ENCODE measurements at regions not wholly inside any gene's neighbourhood (a gene's known extent, or its start where the extent isn't known, plus 50 kb on each side); places are given as distances from the start of the nearest gene placed in this dataset.

DNA sequence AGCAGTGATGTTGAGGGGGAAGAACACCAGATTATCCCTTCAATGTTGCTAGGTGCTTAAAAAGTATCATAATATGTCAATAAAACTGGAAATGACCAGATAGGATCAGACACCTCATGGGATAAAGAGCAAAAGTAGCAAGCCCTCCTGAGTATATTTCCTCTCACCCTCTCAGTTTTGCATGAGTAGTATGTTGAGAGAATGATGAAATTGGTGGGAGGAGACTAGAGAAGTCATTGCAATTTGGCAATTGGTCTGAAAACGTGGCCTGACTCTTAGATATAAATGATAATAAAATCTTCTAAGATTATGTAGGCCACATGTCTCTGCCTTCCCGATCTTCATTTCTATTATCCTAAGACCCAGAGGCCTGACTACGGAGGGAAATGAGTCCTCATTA lies 151.2 kb upstream of the ARRDC3 start (continued):
- TF ChIP-seq, protein P1, sequence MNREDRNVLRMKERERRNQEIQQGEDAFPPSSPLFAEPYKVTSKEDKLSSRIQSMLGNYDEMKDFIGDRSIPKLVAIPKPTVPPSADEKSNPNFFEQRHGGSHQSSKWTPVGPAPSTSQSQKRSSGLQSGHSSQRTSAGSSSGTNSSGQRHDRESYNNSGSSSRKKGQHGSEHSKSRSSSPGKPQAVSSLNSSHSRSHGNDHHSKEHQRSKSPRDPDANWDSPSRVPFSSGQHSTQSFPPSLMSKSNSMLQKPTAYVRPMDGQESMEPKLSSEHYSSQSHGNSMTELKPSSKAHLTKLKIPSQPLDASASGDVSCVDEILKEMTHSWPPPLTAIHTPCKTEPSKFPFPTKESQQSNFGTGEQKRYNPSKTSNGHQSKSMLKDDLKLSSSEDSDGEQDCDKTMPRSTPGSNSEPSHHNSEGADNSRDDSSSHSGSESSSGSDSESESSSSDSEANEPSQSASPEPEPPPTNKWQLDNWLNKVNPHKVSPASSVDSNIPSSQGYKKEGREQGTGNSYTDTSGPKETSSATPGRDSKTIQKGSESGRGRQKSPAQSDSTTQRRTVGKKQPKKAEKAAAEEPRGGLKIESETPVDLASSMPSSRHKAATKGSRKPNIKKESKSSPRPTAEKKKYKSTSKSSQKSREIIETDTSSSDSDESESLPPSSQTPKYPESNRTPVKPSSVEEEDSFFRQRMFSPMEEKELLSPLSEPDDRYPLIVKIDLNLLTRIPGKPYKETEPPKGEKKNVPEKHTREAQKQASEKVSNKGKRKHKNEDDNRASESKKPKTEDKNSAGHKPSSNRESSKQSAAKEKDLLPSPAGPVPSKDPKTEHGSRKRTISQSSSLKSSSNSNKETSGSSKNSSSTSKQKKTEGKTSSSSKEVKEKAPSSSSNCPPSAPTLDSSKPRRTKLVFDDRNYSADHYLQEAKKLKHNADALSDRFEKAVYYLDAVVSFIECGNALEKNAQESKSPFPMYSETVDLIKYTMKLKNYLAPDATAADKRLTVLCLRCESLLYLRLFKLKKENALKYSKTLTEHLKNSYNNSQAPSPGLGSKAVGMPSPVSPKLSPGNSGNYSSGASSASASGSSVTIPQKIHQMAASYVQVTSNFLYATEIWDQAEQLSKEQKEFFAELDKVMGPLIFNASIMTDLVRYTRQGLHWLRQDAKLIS (CRISPR knock-in tag; IDR thresholded peaks at IDR 0.05; ENCODE audit: borderline replicate concordance), result no peak

- H3K4me1 Mint-ChIP-seq, result peaks cover 10% of the 10 kb centered on the region
- ATAC-seq, result no peak
- H3K36me3 Mint-ChIP-seq, result no peaks in the 10 kb centered on the region; the same call in 1 of the 2 replicates
- peaks cover 12% of the 10 kb centered on the region for H3K9me3 Mint-ChIP-seq
- no peak overlapping the region for H3K4me3 Mint-ChIP-seq
- ChIA-PET POLR2A (no interaction called here), CTCF (no interaction called here)
- TF ChIP-seq ZSCAN18 (CRISPR knock-in tag; IDR thresholded peaks at IDR 0.05) (no peak), GABPB1 (CRISPR knock-in tag; IDR thresholded peaks at IDR 0.05) (no peak), KAT7 (CRISPR knock-in tag; IDR thresholded peaks at IDR 0.05; ENCODE audit: borderline replicate concordance) (no peak), ZNF138 (CRISPR knock-in tag; conservative IDR thresholded peaks at IDR 0.05) (no peak), ATF6 (CRISPR knock-in tag; IDR thresholded peaks at IDR 0.05) (no peak), ZNF281 (CRISPR knock-in tag; IDR thresholded peaks at IDR 0.05) (no peak), SMAD4 (CRISPR knock-in tag; IDR thresholded peaks at IDR 0.05) (no peak), E2F5 (CRISPR knock-in tag; IDR thresholded peaks at IDR 0.05) (no peak), JUN (CRISPR knock-in tag; IDR thresholded peaks at IDR 0.05) (no peak), CBFB (CRISPR knock-in tag; IDR thresholded peaks at IDR 0.05; ENCODE audit: low read depth) (no peak), SMAD3 (CRISPR knock-in tag; IDR thresholded peaks at IDR 0.05; ENCODE audit: borderline replicate concordance) (no peak)
- TF ChIP-seq, protein P2, sequence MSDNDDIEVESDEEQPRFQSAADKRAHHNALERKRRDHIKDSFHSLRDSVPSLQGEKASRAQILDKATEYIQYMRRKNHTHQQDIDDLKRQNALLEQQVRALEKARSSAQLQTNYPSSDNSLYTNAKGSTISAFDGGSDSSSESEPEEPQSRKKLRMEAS (CRISPR knock-in tag; IDR thresholded peaks at IDR 0.05), result no peak
- TF ChIP-seq, protein P3, sequence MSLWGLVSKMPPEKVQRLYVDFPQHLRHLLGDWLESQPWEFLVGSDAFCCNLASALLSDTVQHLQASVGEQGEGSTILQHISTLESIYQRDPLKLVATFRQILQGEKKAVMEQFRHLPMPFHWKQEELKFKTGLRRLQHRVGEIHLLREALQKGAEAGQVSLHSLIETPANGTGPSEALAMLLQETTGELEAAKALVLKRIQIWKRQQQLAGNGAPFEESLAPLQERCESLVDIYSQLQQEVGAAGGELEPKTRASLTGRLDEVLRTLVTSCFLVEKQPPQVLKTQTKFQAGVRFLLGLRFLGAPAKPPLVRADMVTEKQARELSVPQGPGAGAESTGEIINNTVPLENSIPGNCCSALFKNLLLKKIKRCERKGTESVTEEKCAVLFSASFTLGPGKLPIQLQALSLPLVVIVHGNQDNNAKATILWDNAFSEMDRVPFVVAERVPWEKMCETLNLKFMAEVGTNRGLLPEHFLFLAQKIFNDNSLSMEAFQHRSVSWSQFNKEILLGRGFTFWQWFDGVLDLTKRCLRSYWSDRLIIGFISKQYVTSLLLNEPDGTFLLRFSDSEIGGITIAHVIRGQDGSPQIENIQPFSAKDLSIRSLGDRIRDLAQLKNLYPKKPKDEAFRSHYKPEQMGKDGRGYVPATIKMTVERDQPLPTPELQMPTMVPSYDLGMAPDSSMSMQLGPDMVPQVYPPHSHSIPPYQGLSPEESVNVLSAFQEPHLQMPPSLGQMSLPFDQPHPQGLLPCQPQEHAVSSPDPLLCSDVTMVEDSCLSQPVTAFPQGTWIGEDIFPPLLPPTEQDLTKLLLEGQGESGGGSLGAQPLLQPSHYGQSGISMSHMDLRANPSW (CRISPR knock-in tag; conservative IDR thresholded peaks at IDR 0.05; ENCODE audit: low read depth), result no peak
- H3K27me3 Mint-ChIP-seq (ENCODE audit: low read depth), result no peaks in the 10 kb centered on the region
- no peak for DNase-seq (ENCODE audit: low spot score)
- H3K27ac Mint-ChIP-seq, result no peak overlapping the region
Measured at GRCh38 chr5:91532779-91533178, 149.7 kb upstream of the ARRDC3 start.
